DOHH2 (cell line): ENCODE measurements at regions not wholly inside any gene's neighbourhood (a gene's known extent, or its start where the extent isn't known, plus 50 kb on each side); places are given as distances from the start of the nearest gene placed in this dataset.

ENCODE experiments used
- H3F3A ChIP-seq: fragments of 200-600 bp; sonication (generic), shearing (Covaris generic); 2 replicates; pipeline ENCODE4 v1.6.0; 2016; ENCODE audit warnings: antibody characterized with exemption, mild to moderate bottlenecking; ENCODE audit not compliant: control insufficient read depth, insufficient read depth
- H3K27ac ChIP-seq: fragments of 200-600 bp; sonication (generic); 2 replicates; pipeline ENCODE4 v1.5.1; 2014; ENCODE audit warnings: low read depth, mild to moderate bottlenecking, low read length, moderate library complexity
- H3K27me3 ChIP-seq: fragments of 200-600 bp; sonication (generic); 2 replicates; pipeline ENCODE4 v1.6.1; 2014; ENCODE audit warnings: mild to moderate bottlenecking, low read length, mixed read lengths; ENCODE audit not compliant: control insufficient read depth
- H3K36me3 ChIP-seq: fragments of 200-600 bp; sonication (generic); 2 replicates; pipeline ENCODE4 v1.6.1; 2014; ENCODE audit warnings: mild to moderate bottlenecking, low read length, moderate library complexity, mixed read lengths; ENCODE audit not compliant: control insufficient read depth
- H3K4me1 ChIP-seq: fragments of 200-600 bp; sonication (generic); 2 replicates; pipeline ENCODE4 v1.6.1; 2014; ENCODE audit warnings: mild to moderate bottlenecking, low read length, mixed read lengths; ENCODE audit not compliant: control insufficient read depth
- H3K4me2 ChIP-seq: fragments of 200-600 bp; sonication (generic); 2 replicates; pipeline ENCODE4 v1.6.0; 2014; ENCODE audit warnings: mild to moderate bottlenecking, low read length, moderate library complexity
- H3K4me3 ChIP-seq: fragments of 200-600 bp; sonication (generic); 2 replicates; pipeline ENCODE4 v1.5.1; 2014; ENCODE audit warnings: mild to moderate bottlenecking, low read length, mixed read lengths
- H3K79me2 ChIP-seq: fragments of 200-600 bp; sonication (generic); 2 replicates; pipeline ENCODE4 v1.6.1; 2014; ENCODE audit warnings: mild to moderate bottlenecking, low read length, mixed read lengths; ENCODE audit not compliant: control insufficient read depth
- H3K9me2 ChIP-seq: fragments of 200-600 bp; sonication (generic); replicated peaks from 2 replicates; pipeline ENCODE4 v1.6.1; 2014; ENCODE audit warnings: mild to moderate bottlenecking, low read length, mixed read lengths; ENCODE audit not compliant: control insufficient read depth
- H3K9me3 ChIP-seq: fragments of 200-600 bp; sonication (generic); 2 replicates; pipeline ENCODE4 v1.6.1; 2014; ENCODE audit warnings: antibody characterized with exemption, low read length, mixed read lengths; ENCODE audit not compliant: control insufficient read depth, insufficient read depth
- H4K20me1 ChIP-seq: fragments of 200-600 bp; sonication (generic); 2 replicates; pipeline ENCODE4 v1.6.0; 2014; ENCODE audit warnings: low read depth, mild to moderate bottlenecking, antibody characterized with exemption, low read length, moderate library complexity; ENCODE audit not compliant: control insufficient read depth, insufficient read depth
- EZH2phosphoT487 ChIP-seq: fragments of 200-600 bp; sonication (generic); IDR thresholded peaks from 2 replicates; pipeline ENCODE4 v1.6.1; 2017; ENCODE audit warnings: borderline replicate concordance, mild to moderate bottlenecking, antibody characterized with exemption, low read length, moderate library complexity, mixed read lengths
- TF ChIP-seq, protein P1 (sequence below): fragments of 200-600 bp; sonication (generic); IDR thresholded peaks from one replicate; pipeline ENCODE4 v1.5.1; 2014; ENCODE audit warnings: antibody characterized with exemption, mild to moderate bottlenecking, low read depth, low read length; ENCODE audit not compliant: poor library complexity, severe bottlenecking

DNA sequence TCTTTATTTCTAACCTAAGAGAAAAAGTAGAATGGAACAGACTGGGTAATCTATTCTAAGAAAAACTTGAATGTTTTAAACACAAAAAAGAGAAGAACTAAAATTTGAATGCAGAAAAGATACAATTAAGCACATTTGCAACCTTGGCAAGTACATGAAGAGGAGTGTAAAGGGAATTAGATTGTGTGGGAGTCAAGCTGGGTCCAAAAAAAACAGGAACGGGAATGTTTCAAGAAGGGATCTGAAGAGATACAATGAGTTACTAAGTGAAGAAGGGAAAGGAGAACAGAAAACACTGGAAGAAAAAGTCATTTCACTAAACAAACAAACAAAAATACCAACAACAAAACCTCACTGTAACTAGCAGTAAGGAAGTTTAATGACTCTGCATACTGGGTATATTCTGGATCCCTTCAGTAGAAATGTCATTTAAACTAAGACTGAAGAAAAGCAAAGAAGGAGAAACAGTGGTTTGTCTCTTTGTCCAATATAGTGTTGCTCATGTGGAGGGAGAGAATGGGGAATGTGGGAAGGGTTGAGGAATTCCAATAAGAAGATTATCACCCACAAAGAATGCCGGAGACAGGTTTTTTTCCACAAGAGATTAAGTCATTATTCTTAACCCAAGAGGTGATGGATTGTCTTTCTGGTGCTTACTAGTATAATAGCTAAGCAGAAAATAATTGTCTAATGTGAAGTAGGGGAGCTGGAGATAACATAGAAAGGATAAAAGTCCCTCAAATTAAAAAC is 50.4 kb upstream of the PTPN13 start:
- H3K27me3 ChIP-seq = no peaks in the 10 kb centered on the region
- no peaks in the 10 kb centered on the region for H3K9me2 ChIP-seq
- H3K36me3 ChIP-seq = no peaks in the 10 kb centered on the region
- H3K27ac ChIP-seq = no peak overlapping the region
- H3K4me1 ChIP-seq = no peaks in the 10 kb centered on the region
- H3F3A ChIP-seq = no peaks in the 10 kb centered on the region
- H3K4me2 ChIP-seq = no peak overlapping the region
- H3K4me3 ChIP-seq = no peak overlapping the region
- TF ChIP-seq, protein P1, sequence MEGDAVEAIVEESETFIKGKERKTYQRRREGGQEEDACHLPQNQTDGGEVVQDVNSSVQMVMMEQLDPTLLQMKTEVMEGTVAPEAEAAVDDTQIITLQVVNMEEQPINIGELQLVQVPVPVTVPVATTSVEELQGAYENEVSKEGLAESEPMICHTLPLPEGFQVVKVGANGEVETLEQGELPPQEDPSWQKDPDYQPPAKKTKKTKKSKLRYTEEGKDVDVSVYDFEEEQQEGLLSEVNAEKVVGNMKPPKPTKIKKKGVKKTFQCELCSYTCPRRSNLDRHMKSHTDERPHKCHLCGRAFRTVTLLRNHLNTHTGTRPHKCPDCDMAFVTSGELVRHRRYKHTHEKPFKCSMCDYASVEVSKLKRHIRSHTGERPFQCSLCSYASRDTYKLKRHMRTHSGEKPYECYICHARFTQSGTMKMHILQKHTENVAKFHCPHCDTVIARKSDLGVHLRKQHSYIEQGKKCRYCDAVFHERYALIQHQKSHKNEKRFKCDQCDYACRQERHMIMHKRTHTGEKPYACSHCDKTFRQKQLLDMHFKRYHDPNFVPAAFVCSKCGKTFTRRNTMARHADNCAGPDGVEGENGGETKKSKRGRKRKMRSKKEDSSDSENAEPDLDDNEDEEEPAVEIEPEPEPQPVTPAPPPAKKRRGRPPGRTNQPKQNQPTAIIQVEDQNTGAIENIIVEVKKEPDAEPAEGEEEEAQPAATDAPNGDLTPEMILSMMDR = no peak
- no peak for TF ChIP-seq EZH2phosphoT487
- H4K20me1 ChIP-seq = no peaks in the 10 kb centered on the region
- H3K79me2 ChIP-seq = no peaks in the 10 kb centered on the region
- H3K9me3 ChIP-seq = peaks cover 3% of the 10 kb centered on the region; the same call in 1 of the 2 replicates

DNA sequence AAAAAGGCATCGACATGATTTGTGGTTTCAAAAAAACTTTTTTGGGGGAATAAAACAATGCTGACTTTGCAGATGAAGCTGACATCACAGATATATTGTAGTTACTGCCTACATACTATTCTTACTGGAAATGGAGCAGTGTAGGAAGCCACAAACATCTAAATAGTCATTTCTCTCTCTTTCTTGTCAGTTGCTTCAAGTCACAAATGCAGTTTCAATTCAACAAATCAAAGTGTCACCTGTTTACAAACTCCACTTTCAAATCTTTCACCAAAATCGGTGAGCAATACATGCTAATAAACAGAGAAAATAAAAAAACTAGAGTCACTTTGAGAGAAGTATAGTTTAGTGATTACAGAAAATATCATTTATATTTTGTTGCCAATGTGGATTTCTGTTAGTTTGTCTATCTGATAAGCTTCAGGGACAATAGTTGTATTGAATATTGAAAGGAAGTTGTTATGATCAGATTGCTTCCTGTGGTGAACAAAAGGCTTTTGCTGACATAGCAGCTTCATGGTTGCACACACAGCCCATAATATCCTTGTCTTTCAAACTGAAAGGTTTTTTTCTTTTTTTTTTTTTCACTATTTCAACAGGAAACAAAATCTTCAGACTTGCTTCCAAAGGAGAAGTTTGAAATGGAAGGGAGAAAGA is 49.7 kb upstream of the PTPN13 start:
- H3K4me2 ChIP-seq = no peak overlapping the region
- no peak overlapping the region for H3K27ac ChIP-seq
- no peak overlapping the region for H3K4me3 ChIP-seq

More for the DNA sequence above, 49.7 kb upstream of the PTPN13 start:
- Histone ChIP-seq H3F3A (no peaks in the 10 kb centered on the region), H4K20me1 (no peaks in the 10 kb centered on the region), H3K27me3 (no peaks in the 10 kb centered on the region), H3K9me2 (no peaks in the 10 kb centered on the region), H3K4me1 (no peaks in the 10 kb centered on the region), H3K9me3 (peaks cover 3% of the 10 kb centered on the region; the same call in 1 of the 2 replicates), H3K79me2 (no peaks in the 10 kb centered on the region), H3K36me3 (no peaks in the 10 kb centered on the region)
- TF ChIP-seq, protein P1 = no peak
